GM18858 (cell line): ENCODE measurements at regions not wholly inside any gene's neighbourhood (a gene's known extent, or its start where the extent isn't known, plus 50 kb on each side); places are given as distances from the start of the nearest gene placed in this dataset.
"Not testable (repeated sequence)": the region's sequence is repeated elsewhere in the genome, so short reads cannot be mapped to it uniquely, and the experiment has no call there.

Experiments used
- ATAC-seq: cut with Tn5 transposase; IDR thresholded peaks from one replicate; pipeline ENCODE4 v1.9.1; 2021; ENCODE audit not compliant: unreplicated experiment

- ATAC-seq = not testable (repeated sequence)
Measured at GRCh38 chr7:35853194-35853593, 52.3 kb downstream of the SEPTIN7 start.

- no peak for ATAC-seq
Measured at GRCh38 chr7:35854311-35854710, 53.5 kb downstream of the SEPTIN7 start.

- ATAC-seq = no peak
Measured at GRCh38 chr7:35856175-35856574, 55.3 kb downstream of the SEPTIN7 start.

GRCh38 chr7:35860664-35861063 is 59.8 kb downstream of the SEPTIN7 start:
- no peak for ATAC-seq

- ATAC-seq = no peak
Measured at GRCh38 chr7:35865287-35865686, 64.4 kb downstream of the SEPTIN7 start.

GRCh38 chr7:35866186-35866585 is 65.3 kb downstream of the SEPTIN7 start:
- ATAC-seq = no peak

GRCh38 chr7:35869117-35869516 is 68.3 kb downstream of the SEPTIN7 start:
- ATAC-seq = not testable (repeated sequence)

GRCh38 chr7:35869810-35870209 is 69.0 kb downstream of the SEPTIN7 start:
- no peak for ATAC-seq

GRCh38 chr7:35871856-35872255 is 71.0 kb downstream of the SEPTIN7 start:
- no peak for ATAC-seq

- no peak for ATAC-seq
Measured at GRCh38 chr7:35874886-35875285, 74.0 kb downstream of the SEPTIN7 start.

- no peak for ATAC-seq
Measured at GRCh38 chr7:35875292-35875691, 74.4 kb downstream of the SEPTIN7 start.

GRCh38 chr7:35878351-35878750 is 77.5 kb downstream of the SEPTIN7 start:
- no peak for ATAC-seq

- ATAC-seq = not testable (repeated sequence)
Measured at GRCh38 chr7:35887430-35887829, 86.6 kb downstream of the SEPTIN7 start.

GRCh38 chr7:35889001-35889400 is 88.1 kb downstream of the SEPTIN7 start:
- no peak for ATAC-seq

GRCh38 chr7:35889870-35890269 is 89.0 kb downstream of the SEPTIN7 start:
- no peak for ATAC-seq

- no peak for ATAC-seq
Measured at GRCh38 chr7:35891004-35891830, 90.4 kb downstream of the SEPTIN7 start.

- ATAC-seq = no peak
Measured at GRCh38 chr7:35893649-35894048, 92.8 kb downstream of the SEPTIN7 start.

- ATAC-seq = no peak
Measured at GRCh38 chr7:35894721-35895120, 93.9 kb downstream of the SEPTIN7 start.

- no peak for ATAC-seq
Measured at GRCh38 chr7:35900651-35901050, 99.8 kb downstream of the SEPTIN7 start.

GRCh38 chr7:35905555-35905954 is 104.7 kb downstream of the SEPTIN7 start:
- no peak for ATAC-seq

- ATAC-seq = peak; percentile 69
Measured at GRCh38 chr7:35906191-35906908, 105.5 kb downstream of the SEPTIN7 start.
